Left lung (tissue), 4 donors: ENCODE measurements at regions not wholly inside any gene's neighbourhood (a gene's known extent, or its start where the extent isn't known, plus 50 kb on each side); places are given as distances from the start of the nearest gene placed in this dataset.

Experiments used
- ATAC-seq: fragments of 200-7000 bp; cut with Tn5 transposase; one replicate; pipeline ENCODE4 v1.9.1; 2020; ENCODE audit warnings: moderate library complexity
- DNase-seq, 4 donors: peaks; one replicate each; pipeline ENCODE4 v3.0.0-alpha.2; 2013 to 2020
- H3K27ac ChIP-seq, 2 donors: fragments of 200-600 bp; sonication (generic) in 1 of 2; one replicate each; pipeline versions ENCODE4 v1.5.0 to v1.8.0; 2020 to 2021
- H3K27me3 ChIP-seq, 2 donors: fragments of 200-600 bp; sonication (generic) in 1 of 2; one replicate each; pipeline versions ENCODE4 v1.5.0 to v1.8.0; 2020 to 2021
- H3K36me3 ChIP-seq, 2 donors: fragments of 200-600 bp; sonication (generic) in 1 of 2; one replicate each; pipeline versions ENCODE4 v1.5.0 to v1.8.0; 2020 to 2021
- H3K4me1 ChIP-seq, 2 donors: fragments of 200-600 bp; one replicate each; pipeline ENCODE4 v1.8.0; 2021
- H3K4me3 ChIP-seq, 2 donors: fragments of 200-600 bp; sonication (generic) in 1 of 2; one replicate each; pipeline versions ENCODE4 v1.5.0 to v1.8.0; 2020 to 2021; ENCODE audit warnings: mild to moderate bottlenecking in 1 of 2
- H3K9me3 ChIP-seq, 2 donors: fragments of 200-600 bp; sonication (generic) in 1 of 2; one replicate each; pipeline versions ENCODE4 v1.5.0 to v1.8.0; 2020 to 2021
- CTCF ChIP-seq, 2 donors: fragments of 200-600 bp; sonication (generic) in 1 of 2; IDR thresholded peaks; one replicate each; pipeline versions ENCODE4 v1.5.0 to v1.8.0; 2021; ENCODE audit warnings: antibody characterized with exemption in 2 of 2
- intact Hi-C, 2 donors: fragments of 100-400 bp; cut with DNase I; formaldehyde crosslinking; loops; one replicate each; pipeline versions ENCODE4 v1.11.2 to v1.14.2; 2022
- donor health status: DM: no; HTN: yes; CAD: no.
- donor health status: DM: no; HTN: no; CAD: no.

GRCh38 chr5:44446399-44446798 is 57.2 kb upstream of the FGF10 start:
- Histone ChIP-seq H3K9me3 (no peaks in the 10 kb centered on the region), H3K4me3 (no peak overlapping the region), H3K36me3 (no peaks in the 10 kb centered on the region), H3K27me3 (no peaks in the 10 kb centered on the region), H3K4me1 (no peaks in the 10 kb centered on the region), H3K27ac (no peak overlapping the region)
- DNase-seq (no peak), ATAC-seq (no peak)
- intact Hi-C loops: no loop called here
- TF ChIP-seq CTCF (IDR thresholded peaks at IDR 0.05): no peak

DNA sequence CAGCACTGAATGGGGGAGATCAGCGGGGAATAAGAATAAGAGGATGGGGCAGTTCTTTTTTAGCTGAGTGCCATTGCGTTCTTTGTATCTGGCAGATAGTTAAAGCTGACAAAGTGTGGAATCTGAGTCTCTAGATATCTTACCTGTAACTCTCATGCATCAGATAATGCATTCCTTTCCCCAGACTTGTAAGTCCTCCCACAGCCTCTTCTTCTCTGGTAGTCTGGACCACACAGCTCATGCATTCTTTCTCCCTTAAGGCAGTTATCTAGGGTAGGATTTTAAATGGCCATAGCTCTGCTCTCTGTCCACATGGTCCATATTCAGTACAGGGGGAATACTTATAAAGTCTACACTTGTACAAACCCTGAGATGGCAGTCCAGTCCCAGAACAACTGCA is 54.0 kb upstream of the FGF10 start:
- Histone ChIP-seq H3K36me3 (no peaks in the 10 kb centered on the region), H3K4me1 (no peaks in the 10 kb centered on the region), H3K9me3 (no peaks in the 10 kb centered on the region), H3K27ac (no peak overlapping the region), H3K4me3 (no peak overlapping the region), H3K27me3 (no peaks in the 10 kb centered on the region)
- intact Hi-C loops: no loop called here
- DNase-seq: no peak
- no peak for ATAC-seq
- TF ChIP-seq CTCF (IDR thresholded peaks at IDR 0.05): no peak

GRCh38 chr5:44441460-44441859 is 52.2 kb upstream of the FGF10 start:
- Histone ChIP-seq H3K27ac (no peak overlapping the region), H3K36me3 (no peaks in the 10 kb centered on the region), H3K9me3 (no peaks in the 10 kb centered on the region), H3K4me3 (no peak overlapping the region), H3K4me1 (no peaks in the 10 kb centered on the region), H3K27me3 (no peaks in the 10 kb centered on the region)
- DNase-seq: no peak
- ATAC-seq: no peak
- intact Hi-C loops: no loop called here
- TF ChIP-seq CTCF (IDR thresholded peaks at IDR 0.05): no peak

DNA sequence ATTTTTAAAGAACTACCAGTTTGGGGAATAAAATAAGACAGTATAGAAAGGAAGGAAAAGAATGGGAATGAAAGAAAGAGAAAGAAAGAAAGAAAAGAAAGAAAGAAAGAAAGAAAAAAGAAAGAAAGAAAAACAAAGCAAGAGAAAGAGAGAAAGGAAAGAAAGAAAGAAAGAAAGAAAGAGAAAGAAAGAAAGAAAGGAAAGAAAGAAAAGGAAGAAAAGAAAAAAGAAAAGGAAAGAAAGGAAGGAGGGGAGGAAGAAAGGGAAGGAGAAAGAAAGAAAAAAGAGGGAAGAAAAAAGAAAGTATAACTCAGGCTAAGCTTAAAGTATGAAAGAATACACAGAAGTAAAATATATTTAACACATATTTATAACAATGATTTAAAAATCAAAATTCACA is 51.0 kb upstream of the FGF10 start:
- TF ChIP-seq CTCF (IDR thresholded peaks at IDR 0.05): no peak
- no peak overlapping the region for H3K27ac ChIP-seq
- no peaks in the 10 kb centered on the region for H3K4me1 ChIP-seq
- H3K36me3 ChIP-seq: no peaks in the 10 kb centered on the region
- no peaks in the 10 kb centered on the region for H3K9me3 ChIP-seq
- DNase-seq (no peak), ATAC-seq (no peak)
- intact Hi-C loops: no loop called here
- H3K4me3 ChIP-seq: no peak overlapping the region
- no peaks in the 10 kb centered on the region for H3K27me3 ChIP-seq
